ENCODE measurements at regions not wholly inside any gene's neighbourhood (a gene's known extent, or its start where the extent isn't known, plus 50 kb on each side); places are given as distances from the start of the nearest gene placed in this dataset.

DNA sequence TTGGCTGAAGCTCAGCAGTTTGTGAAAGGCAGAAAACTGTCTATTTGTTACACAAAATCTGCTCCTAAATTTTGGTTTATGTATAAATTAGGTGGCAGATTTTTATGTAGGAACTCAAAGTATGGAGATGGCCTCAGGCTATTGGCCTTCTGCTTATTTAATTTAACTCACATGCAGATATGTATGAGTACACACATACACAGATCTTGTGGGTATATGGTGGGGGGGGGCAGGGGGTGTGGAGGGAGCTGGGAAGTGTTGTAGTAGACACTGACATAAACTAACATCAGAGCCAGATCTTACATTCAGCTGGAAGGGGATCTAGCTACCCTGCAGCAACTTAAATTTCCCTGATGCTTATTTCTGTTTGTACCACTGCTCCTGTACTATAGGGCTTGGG lies 170.8 kb downstream of the EPM2A start:
- Histone ChIP-seq H3K27me3 (replicated peaks in 1 of 4; ENCODE audit: control insufficient read depth in 3 of 4, extremely low read depth in 1 of 4, insufficient read depth in 3 of 4, low read length in 3 of 4) (no peaks in the 10 kb centered on the region), H3K4me2 (ENCODE audit: insufficient read depth in 1 of 2, low read depth in 2 of 2, low read length in 2 of 2) (no peak overlapping the region), H3K23ac (ENCODE audit: insufficient read length) (no peak overlapping the region), H2BK12ac (ENCODE audit: low read depth, low read length) (no peak overlapping the region), H3K4me3 (ENCODE audit: extremely low read depth in 1 of 4, insufficient read depth in 2 of 4, low read depth in 3 of 4, low read length in 4 of 4) (no peak overlapping the region), H3K14ac (ENCODE audit: insufficient read length) (no peak overlapping the region), H3K56ac (replicated peaks; ENCODE audit: insufficient read length, low read depth, low read length) (no peak overlapping the region), H3K9me3 (ENCODE audit: insufficient read depth in 2 of 2, low read depth in 1 of 2, low read length in 1 of 2) (no peaks in the 10 kb centered on the region), H2BK120ac (replicated peaks; ENCODE audit: low read depth, low read length) (no peak overlapping the region), H3K79me2 (ENCODE audit: control insufficient read depth in 1 of 2, insufficient read depth in 2 of 2, low read length in 2 of 2) (no peaks in the 10 kb centered on the region), H3K23me2 (ENCODE audit: low read depth, low read length) (no peaks in the 10 kb centered on the region), H3K36me3 (ENCODE audit: control insufficient read depth in 2 of 4, insufficient read depth in 4 of 4, low read length in 3 of 4) (no peaks in the 10 kb centered on the region), H2BK15ac (ENCODE audit: low read length) (no peak overlapping the region), H4K8ac (ENCODE audit: extremely low read depth, insufficient read depth, low read length) (no peak overlapping the region), H3K79me1 (ENCODE audit: low read depth, low read length) (no peaks in the 10 kb centered on the region), H4K5ac (ENCODE audit: insufficient read length, low read depth, low read length) (no peak overlapping the region), H3K9ac (replicated peaks in 1 of 4; ENCODE audit: extremely low read depth in 1 of 4, low read depth in 3 of 4, low read length in 3 of 4) (no peak overlapping the region), H3K4ac (replicated peaks; ENCODE audit: insufficient read length, low read depth, low read length) (no peak overlapping the region), H4K20me1 (replicated peaks in 1 of 2; ENCODE audit: control insufficient read depth in 1 of 2, insufficient read depth in 2 of 2, low read length in 2 of 2) (no peaks in the 10 kb centered on the region), H3K27ac (ENCODE audit: low read depth, low read length) (no peak overlapping the region), H3K4me1 (replicated peaks in 1 of 4; ENCODE audit: control insufficient read depth in 3 of 4, insufficient read depth in 4 of 4, low read length in 3 of 4) (no peaks in the 10 kb centered on the region), H2BK20ac (ENCODE audit: low read length) (no peak overlapping the region), H2BK5ac (ENCODE audit: low read depth, low read length) (no peak overlapping the region), H3K18ac (ENCODE audit: extremely low read depth, low read length) (no peak overlapping the region), H4K91ac (replicated peaks; ENCODE audit: insufficient read length, low read length) (no peak overlapping the region), H2AK5ac (ENCODE audit: low read depth, low read length) (no peak overlapping the region), H2AFZ (ENCODE audit: low read length) (no peak overlapping the region)
- TF ChIP-seq KDM1A (IDR thresholded peaks at IDR 0.05; ENCODE audit: borderline replicate concordance, low read length) (no peak), TAF7 (optimal IDR thresholded peaks at IDR 0.05; ENCODE audit: borderline replicate concordance, low read depth, low read length) (no peak), SP1 (IDR thresholded peaks at IDR 0.05; ENCODE audit: low read depth, low read length) (no peak), GTF2F1 (IDR thresholded peaks at IDR 0.05; ENCODE audit: borderline replicate concordance, low read depth, low read length) (no peak), JUND (IDR thresholded peaks at IDR 0.05; ENCODE audit: low read length) (no peak)
- ChIA-PET POLR2A (ENCODE audit: partially characterized antibody) (no interaction called here), CTCF (ENCODE audit: partially characterized antibody) (interaction anchor here (0.7 kb wide), 1 partner anchor 191 kb away, joined by 3 read pairs; no protein-coding TSS in a partner anchor)
- DNase-seq (ENCODE audit: low read depth in 1 of 2, low spot score in 2 of 2), result no peak
- no peak for FAIRE-seq

Measured in H1 (cell line).